Nephron (organoid): ENCODE measurements at regions not wholly inside any gene's neighbourhood (a gene's known extent, or its start where the extent isn't known, plus 50 kb on each side); places are given as distances from the start of the nearest gene placed in this dataset.
"Not testable (repeated sequence)": the region's sequence is repeated elsewhere in the genome, so short reads cannot be mapped to it uniquely, and the experiment has no call there.

ENCODE experiments used
- H3K27ac Mint-ChIP-seq, 3 experiments: 2 replicates each; pipeline ENCODE4 v1.8.0; 2020; ENCODE audit warnings: mixed read lengths in 3 of 3, mild to moderate bottlenecking in 2 of 3, moderate library complexity in 1 of 3
- H3K27me3 Mint-ChIP-seq: 2 replicates; pipeline ENCODE4 v1.8.0; 2021; ENCODE audit warnings: low read depth, mild to moderate bottlenecking, moderate library complexity, mixed read lengths
- H3K36me3 Mint-ChIP-seq: 2 replicates; pipeline ENCODE4 v1.8.0; 2020; ENCODE audit warnings: low read depth, mixed read lengths
- H3K4me1 Mint-ChIP-seq: 2 replicates; pipeline ENCODE4 v1.8.0; 2020; ENCODE audit warnings: mixed read lengths
- H3K4me3 Mint-ChIP-seq, 3 experiments: 2 replicates each; pipeline ENCODE4 v1.8.0; 2020; ENCODE audit warnings: mild to moderate bottlenecking in 3 of 3, mixed read lengths in 3 of 3, moderate library complexity in 2 of 3
- H3K9me3 Mint-ChIP-seq: 2 replicates; pipeline ENCODE4 v1.8.0; 2020; ENCODE audit warnings: mixed read lengths
- CTCF ChIP-seq, 3 experiments: fragments of 200-600 bp; sonication (generic); IDR thresholded peaks; one replicate each; pipeline ENCODE4 v1.5.0; 2021; ENCODE audit warnings: antibody characterized with exemption in 3 of 3; ENCODE audit not compliant: unreplicated experiment in 3 of 3

GRCh38 chr1:144140243-144140642 lies 168.5 kb upstream of the FAM72C start:
- H3K4me3 Mint-ChIP-seq, H3K9me3 Mint-ChIP-seq, H3K4me1 Mint-ChIP-seq, H3K27ac Mint-ChIP-seq, H3K27me3 Mint-ChIP-seq, H3K36me3 Mint-ChIP-seq: not testable (repeated sequence)

GRCh38 chr1:144105006-144105405 lies 133.2 kb upstream of the FAM72C start:
- H3K4me3 Mint-ChIP-seq, H3K4me1 Mint-ChIP-seq, H3K27me3 Mint-ChIP-seq, H3K27ac Mint-ChIP-seq, H3K36me3 Mint-ChIP-seq: not testable (repeated sequence)
- H3K9me3 Mint-ChIP-seq = peaks cover 14% of the 10 kb centered on the region

GRCh38 chr1:144104000-144104677 lies 132.4 kb upstream of the FAM72C start:
- not testable (repeated sequence) for H3K27me3 Mint-ChIP-seq, H3K36me3 Mint-ChIP-seq, H3K4me3 Mint-ChIP-seq, H3K27ac Mint-ChIP-seq, H3K4me1 Mint-ChIP-seq
- H3K9me3 Mint-ChIP-seq = peaks cover 14% of the 10 kb centered on the region

- H3K27me3 Mint-ChIP-seq, H3K4me1 Mint-ChIP-seq, H3K4me3 Mint-ChIP-seq, H3K27ac Mint-ChIP-seq, H3K36me3 Mint-ChIP-seq: not testable (repeated sequence)
- H3K9me3 Mint-ChIP-seq = peaks cover 14% of the 10 kb centered on the region
Observed at GRCh38 chr1:144103156-144103880, 131.5 kb upstream of the FAM72C start.

- H3K36me3 Mint-ChIP-seq, H3K27me3 Mint-ChIP-seq, H3K27ac Mint-ChIP-seq, H3K4me1 Mint-ChIP-seq, H3K4me3 Mint-ChIP-seq: not testable (repeated sequence)
- peaks cover 14% of the 10 kb centered on the region for H3K9me3 Mint-ChIP-seq
Observed at GRCh38 chr1:144102046-144102745, 130.4 kb upstream of the FAM72C start.

- Mint-ChIP-seq H3K27ac (no peak overlapping the region), H3K27me3 (no peaks in the 10 kb centered on the region), H3K9me3 (peaks cover 14% of the 10 kb centered on the region), H3K4me3 (no peak overlapping the region), H3K4me1 (no peaks in the 10 kb centered on the region), H3K36me3 (peaks cover 5% of the 10 kb centered on the region)
- no peak for TF ChIP-seq CTCF (IDR thresholded peaks at IDR 0.05; ENCODE audit: unreplicated experiment in 3 of 3)
Observed at GRCh38 chr1:144101397-144102045, 129.7 kb upstream of the FAM72C start.

GRCh38 chr1:144077167-144077841 lies 105.5 kb upstream of the FAM72C start:
- H3K27ac Mint-ChIP-seq, H3K4me1 Mint-ChIP-seq: not testable (repeated sequence)

GRCh38 chr1:144076646-144077045 lies 104.9 kb upstream of the FAM72C start:
- H3K9me3 Mint-ChIP-seq, H3K4me1 Mint-ChIP-seq, H3K36me3 Mint-ChIP-seq, H3K4me3 Mint-ChIP-seq, H3K27ac Mint-ChIP-seq, H3K27me3 Mint-ChIP-seq: not testable (repeated sequence)

More at GRCh38 chr1:144077167-144077841, 105.5 kb upstream of the FAM72C start:
- peak overlapping the region; percentile 22 to 76 (median 57) for H3K4me3 Mint-ChIP-seq
- not testable (repeated sequence) for H3K27me3 Mint-ChIP-seq, H3K36me3 Mint-ChIP-seq, H3K9me3 Mint-ChIP-seq

- H3K4me3 Mint-ChIP-seq, H3K27me3 Mint-ChIP-seq, H3K4me1 Mint-ChIP-seq, H3K27ac Mint-ChIP-seq, H3K9me3 Mint-ChIP-seq, H3K36me3 Mint-ChIP-seq: not testable (repeated sequence)
Observed at GRCh38 chr1:144070394-144071053, 98.7 kb upstream of the FAM72C start.

- not testable (repeated sequence) for H3K36me3 Mint-ChIP-seq, H3K9me3 Mint-ChIP-seq, H3K4me3 Mint-ChIP-seq, H3K27ac Mint-ChIP-seq, H3K4me1 Mint-ChIP-seq, H3K27me3 Mint-ChIP-seq
Observed at GRCh38 chr1:144067042-144067441, 95.3 kb upstream of the FAM72C start.

GRCh38 chr1:144066071-144066813 lies 94.5 kb upstream of the FAM72C start:
- H3K4me3 Mint-ChIP-seq, H3K9me3 Mint-ChIP-seq, H3K36me3 Mint-ChIP-seq, H3K27me3 Mint-ChIP-seq, H3K4me1 Mint-ChIP-seq, H3K27ac Mint-ChIP-seq: not testable (repeated sequence)

- H3K4me3 Mint-ChIP-seq, H3K36me3 Mint-ChIP-seq, H3K27me3 Mint-ChIP-seq, H3K9me3 Mint-ChIP-seq, H3K27ac Mint-ChIP-seq, H3K4me1 Mint-ChIP-seq: not testable (repeated sequence)
Observed at GRCh38 chr1:144065299-144066060, 93.7 kb upstream of the FAM72C start.
